ENCODE measurements at regions not wholly inside any gene's neighbourhood (a gene's known extent, or its start where the extent isn't known, plus 50 kb on each side); places are given as distances from the start of the nearest gene placed in this dataset.

DNA sequence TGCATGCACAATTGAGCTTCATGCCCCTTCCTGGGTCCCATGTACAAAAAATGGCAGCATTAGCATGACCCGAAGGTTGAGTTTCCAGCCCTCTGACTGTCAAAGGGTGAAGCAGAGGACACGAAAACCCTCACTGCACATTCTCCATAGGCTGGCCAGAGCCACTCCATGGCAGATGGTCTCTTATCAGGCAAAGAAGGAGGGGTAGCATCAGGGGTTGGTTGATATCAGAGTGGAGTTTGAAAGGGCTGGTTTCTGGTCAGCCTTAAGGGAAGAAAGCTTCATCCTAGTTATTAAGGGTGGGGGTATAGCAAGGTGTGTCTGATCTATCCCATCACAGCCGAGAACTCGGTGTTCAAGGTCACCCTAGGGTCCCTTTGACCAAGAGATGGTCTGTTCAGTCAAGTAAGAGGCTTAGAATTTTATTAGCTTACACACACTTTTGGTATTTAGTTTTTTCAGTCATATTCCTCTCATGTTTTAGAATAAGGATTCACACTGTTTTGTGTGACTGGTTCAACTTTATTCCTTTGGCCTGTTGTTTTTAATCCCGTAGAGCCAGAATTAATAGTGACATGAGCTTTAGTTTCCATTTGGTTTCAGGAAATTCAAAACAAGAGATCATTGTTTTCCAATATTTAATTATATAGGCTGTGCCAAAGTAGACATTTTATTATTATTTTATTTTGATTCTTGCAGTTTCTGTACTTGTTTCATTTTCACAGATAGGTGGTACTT, 199.9 kb upstream of the FMN2 start:
- no peak for TF ChIP-seq POLR2A (IDR thresholded peaks at IDR 0.05)
- no peak for TF ChIP-seq EP300 (IDR thresholded peaks at IDR 0.05)
- no peak for TF ChIP-seq POLR2AphosphoS5 (IDR thresholded peaks at IDR 0.05)
- TF ChIP-seq CTCF (IDR thresholded peaks at IDR 0.05): no peak
- H3K27me3 ChIP-seq: peaks cover 2% of the 10 kb centered on the region
- H3K4me1 ChIP-seq: no peaks in the 10 kb centered on the region
- no peak for DNase-seq (ENCODE audit: low spot score in 2 of 2)
- no peaks in the 10 kb centered on the region for H3K36me3 ChIP-seq
- WGBS: 72% methylated on average over 5 of the region's 5 CpGs
- no peak overlapping the region for H3K27ac ChIP-seq
- no peak overlapping the region for H3K4me3 ChIP-seq
- no peaks in the 10 kb centered on the region for H3K9me3 ChIP-seq

DNA sequence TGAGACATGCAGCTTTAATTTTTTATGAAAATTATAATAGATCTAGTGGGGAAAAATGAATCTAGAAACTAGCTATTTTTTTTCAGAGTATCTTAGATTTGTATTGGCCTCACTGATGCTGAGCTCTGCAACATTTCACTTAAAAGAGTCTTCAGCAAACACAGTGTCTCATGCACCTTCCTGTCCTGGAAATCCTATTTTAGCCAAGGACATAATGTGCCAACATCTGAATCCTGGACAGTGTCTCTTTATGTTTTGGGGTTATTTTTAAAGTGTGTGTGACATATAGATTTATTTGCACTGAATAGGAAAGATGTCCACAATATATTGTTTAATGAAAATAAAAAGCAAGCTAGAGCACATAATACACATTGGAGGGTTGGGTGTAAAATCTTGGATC, 199.1 kb upstream of the FMN2 start:
- H3K27me3 ChIP-seq: peaks cover 2% of the 10 kb centered on the region
- no peak overlapping the region for H3K4me3 ChIP-seq
- no peaks in the 10 kb centered on the region for H3K4me1 ChIP-seq
- DNase-seq (ENCODE audit: low spot score in 2 of 2): no peak
- no peaks in the 10 kb centered on the region for H3K36me3 ChIP-seq
- no peak overlapping the region for H3K27ac ChIP-seq
- H3K9me3 ChIP-seq: no peaks in the 10 kb centered on the region
- TF ChIP-seq EP300 (IDR thresholded peaks at IDR 0.05) (no peak), POLR2A (IDR thresholded peaks at IDR 0.05) (no peak), POLR2AphosphoS5 (IDR thresholded peaks at IDR 0.05) (no peak), CTCF (IDR thresholded peaks at IDR 0.05) (no peak)

GRCh38 chr1:239893127-239893731, 198.5 kb upstream of the FMN2 start:
- 42% methylated on average over 3 of the region's 3 CpGs for WGBS
- Histone ChIP-seq H3K9me3 (no peaks in the 10 kb centered on the region), H3K36me3 (no peaks in the 10 kb centered on the region), H3K4me3 (no peak overlapping the region), H3K27me3 (peaks cover 2% of the 10 kb centered on the region), H3K27ac (no peak overlapping the region), H3K4me1 (peaks cover 6% of the 10 kb centered on the region)
- TF ChIP-seq CTCF (IDR thresholded peaks at IDR 0.05) (no peak), POLR2A (IDR thresholded peaks at IDR 0.05) (no peak), POLR2AphosphoS5 (IDR thresholded peaks at IDR 0.05) (no peak), EP300 (IDR thresholded peaks at IDR 0.05) (no peak)
- DNase-seq (ENCODE audit: low spot score in 2 of 2): no peak

DNA sequence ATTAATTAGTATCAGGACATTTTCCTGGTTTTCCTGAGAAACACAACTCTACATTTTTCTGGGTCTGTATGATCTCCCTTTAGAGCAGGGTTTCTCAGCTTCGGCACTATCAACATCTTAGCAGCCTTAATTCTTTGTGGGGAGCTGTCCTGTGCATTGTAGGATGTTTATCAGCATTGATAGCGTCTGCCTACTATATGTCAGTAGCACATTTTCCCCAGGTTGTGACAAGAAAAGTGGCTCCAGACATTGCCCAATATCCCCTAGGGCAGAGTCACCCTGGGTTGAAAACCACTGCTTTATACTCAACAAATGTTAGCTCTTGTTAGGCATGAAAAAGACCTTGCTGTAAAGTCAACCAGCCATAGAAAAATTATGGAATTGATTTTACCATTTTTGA, 195.1 kb upstream of the FMN2 start:
- no peaks in the 10 kb centered on the region for H3K9me3 ChIP-seq
- H3K4me1 ChIP-seq: peaks cover 8% of the 10 kb centered on the region
- no peak for DNase-seq (ENCODE audit: low spot score in 2 of 2)
- WGBS: 66% methylated on average over 2 of the region's 2 CpGs
- no peaks in the 10 kb centered on the region for H3K36me3 ChIP-seq
- no peak overlapping the region for H3K27ac ChIP-seq
- H3K4me3 ChIP-seq: no peak overlapping the region
- peaks cover 2% of the 10 kb centered on the region for H3K27me3 ChIP-seq
- TF ChIP-seq CTCF (IDR thresholded peaks at IDR 0.05) (no peak), POLR2AphosphoS5 (IDR thresholded peaks at IDR 0.05) (no peak), EP300 (IDR thresholded peaks at IDR 0.05) (no peak), POLR2A (IDR thresholded peaks at IDR 0.05) (no peak)

DNA sequence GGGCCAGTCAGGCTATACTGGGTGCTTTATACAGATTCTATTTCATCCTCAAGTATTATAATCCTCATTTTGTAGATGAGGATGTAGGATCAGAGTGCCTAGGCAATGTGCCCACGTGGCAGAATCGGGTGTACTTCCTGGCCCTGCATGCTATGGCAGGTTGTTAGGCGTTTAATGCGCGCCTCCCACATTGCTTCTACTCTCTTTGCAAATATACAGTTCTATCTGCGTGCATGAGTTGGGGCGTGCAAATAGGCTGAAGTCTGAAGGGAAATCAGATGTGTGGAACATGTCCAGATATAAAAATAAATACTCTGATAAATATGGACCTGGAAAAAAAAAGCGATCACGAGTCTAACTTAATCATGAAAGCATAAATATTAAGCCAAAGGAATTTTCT, 194.7 kb upstream of the FMN2 start:
- WGBS: 48% methylated on average over 9 of the region's 9 CpGs

More for the DNA sequence above, 194.7 kb upstream of the FMN2 start:
- Histone ChIP-seq H3K27me3 (peaks cover 2% of the 10 kb centered on the region), H3K4me1 (peaks cover 8% of the 10 kb centered on the region), H3K36me3 (no peaks in the 10 kb centered on the region), H3K9me3 (no peaks in the 10 kb centered on the region), H3K4me3 (no peak overlapping the region), H3K27ac (no peak overlapping the region)
- no peak for DNase-seq (ENCODE audit: low spot score in 2 of 2)
- TF ChIP-seq POLR2AphosphoS5 (IDR thresholded peaks at IDR 0.05) (no peak), POLR2A (IDR thresholded peaks at IDR 0.05) (no peak), EP300 (IDR thresholded peaks at IDR 0.05) (no peak), CTCF (IDR thresholded peaks at IDR 0.05) (no peak)

All from suprapubic skin (tissue), 4 donors.